IPS-NIHi11 (cell line): ENCODE measurements at regions not wholly inside any gene's neighbourhood (a gene's known extent, or its start where the extent isn't known, plus 50 kb on each side); places are given as distances from the start of the nearest gene placed in this dataset.

ENCODE experiments used
- DNase-seq: peaks from one replicate; pipeline ENCODE4 v3.0.0; 2012; ENCODE audit warnings: mixed read lengths, low spot score

DNA sequence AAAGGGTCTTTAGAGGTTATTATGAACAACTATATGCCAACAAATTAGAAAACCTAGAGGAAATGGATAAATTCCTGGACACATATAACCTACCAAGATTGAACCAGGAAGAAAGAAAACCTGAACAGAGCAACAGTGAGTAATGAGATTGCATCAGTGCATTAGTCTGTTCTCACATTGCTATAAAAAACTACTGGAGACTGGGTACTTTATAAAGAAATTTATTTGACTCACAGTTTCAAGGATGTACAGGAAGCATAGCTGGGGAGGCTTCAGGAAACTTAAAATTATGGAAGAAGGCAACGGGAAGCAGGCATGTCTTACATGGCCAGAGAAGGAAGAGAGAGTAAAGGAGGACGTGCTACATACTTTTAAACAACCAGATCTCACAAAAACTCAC is 70.8 kb upstream of the GNAZ start:
- no peak for DNase-seq

DNA sequence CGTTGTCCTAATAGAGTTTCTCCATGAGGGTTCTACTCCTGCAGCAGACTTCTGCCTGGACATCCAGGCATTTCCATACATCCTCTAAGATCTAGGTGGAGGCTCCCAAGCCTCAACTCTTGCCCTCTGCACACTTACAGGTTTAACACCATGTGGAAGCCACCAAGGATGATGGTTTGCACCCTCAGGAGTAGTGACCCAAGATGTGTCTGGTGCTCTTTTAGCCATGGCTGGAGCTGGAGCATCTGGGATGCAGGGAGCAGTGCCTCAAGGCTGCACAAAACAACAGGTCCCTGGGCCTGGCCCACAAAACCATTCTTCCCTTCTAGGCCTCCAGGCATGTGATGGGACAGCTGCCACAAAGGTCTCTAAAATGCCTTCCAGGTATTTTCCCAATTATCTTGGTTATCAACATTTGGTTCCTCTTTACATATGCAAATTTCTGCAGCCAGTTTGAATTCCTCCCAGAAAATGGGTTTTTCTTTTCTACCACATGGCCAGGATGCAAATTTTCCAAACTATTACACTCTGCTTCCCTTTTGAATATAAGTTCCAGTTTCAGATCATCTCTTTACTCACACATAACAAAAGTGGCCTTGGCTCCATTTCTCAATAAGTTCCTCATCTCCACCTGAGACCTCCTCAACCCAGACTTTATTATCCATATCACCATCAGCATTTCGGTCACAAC is 69.5 kb upstream of the GNAZ start:
- DNase-seq, result no peak

DNA sequence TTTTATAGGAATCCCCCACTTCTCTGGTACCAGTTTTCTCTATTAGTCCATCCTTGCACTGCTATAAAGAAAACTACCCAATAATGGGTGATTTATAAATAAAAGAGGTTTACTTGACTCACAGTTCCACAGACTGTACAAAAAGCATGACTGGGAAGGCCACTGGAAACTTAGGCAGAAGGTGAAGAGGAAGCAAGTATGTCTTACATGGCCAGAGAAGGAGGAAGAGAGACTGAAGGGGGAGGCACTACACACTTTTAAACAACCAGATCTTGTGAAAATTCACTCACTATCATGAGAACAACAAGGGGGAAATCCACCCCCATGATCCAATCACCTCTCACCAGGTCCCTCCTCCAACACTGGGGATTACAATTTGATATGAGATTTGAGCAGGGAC is 68.9 kb upstream of the GNAZ start:
- no peak for DNase-seq

DNA sequence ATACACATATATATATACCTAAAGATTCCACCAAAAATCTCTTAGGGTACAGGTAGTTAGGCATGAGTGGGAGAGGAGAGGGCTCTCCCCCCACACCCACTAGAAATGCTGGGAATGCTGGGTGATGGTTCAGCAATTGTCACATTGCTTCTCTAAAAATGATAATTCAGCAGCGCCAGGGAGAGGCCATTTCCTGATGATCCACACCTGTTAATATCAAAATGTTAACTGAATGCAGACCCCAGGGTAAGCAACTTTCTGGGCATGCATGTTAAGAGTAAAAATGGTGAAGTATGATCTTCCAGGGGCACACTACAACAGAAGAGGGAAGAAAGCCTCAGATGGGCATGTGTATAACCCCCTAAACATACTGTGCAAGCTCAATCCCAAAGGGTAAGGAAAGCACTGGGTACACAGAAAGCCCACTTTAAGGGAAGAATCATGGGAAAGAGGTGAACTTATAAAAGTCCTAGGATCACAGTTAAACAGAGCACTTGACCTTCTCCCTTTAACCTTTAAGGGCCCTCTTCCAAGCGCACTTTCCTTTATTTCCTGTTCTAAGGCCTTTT is 67.6 kb upstream of the GNAZ start:
- no peak for DNase-seq

DNA sequence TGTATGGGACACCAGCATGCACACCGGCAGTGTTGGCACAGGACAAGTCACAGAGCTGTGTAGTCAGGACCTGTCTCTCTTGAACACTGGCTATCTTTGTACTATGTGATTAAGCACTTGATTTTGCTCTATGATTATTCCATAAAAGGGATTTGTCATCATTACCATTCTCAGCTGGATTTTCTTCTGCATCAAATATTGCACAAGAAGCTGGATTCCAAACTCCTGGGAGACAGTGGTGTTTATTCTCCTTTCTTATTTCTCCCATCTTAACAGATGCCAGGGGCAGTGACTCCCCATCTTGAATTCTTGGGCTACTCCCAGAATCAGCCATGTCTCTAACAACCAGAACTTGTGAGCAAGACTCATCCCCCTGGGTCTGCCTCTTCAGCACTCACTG is 62.5 kb upstream of the GNAZ start:
- DNase-seq, result no peak

DNA sequence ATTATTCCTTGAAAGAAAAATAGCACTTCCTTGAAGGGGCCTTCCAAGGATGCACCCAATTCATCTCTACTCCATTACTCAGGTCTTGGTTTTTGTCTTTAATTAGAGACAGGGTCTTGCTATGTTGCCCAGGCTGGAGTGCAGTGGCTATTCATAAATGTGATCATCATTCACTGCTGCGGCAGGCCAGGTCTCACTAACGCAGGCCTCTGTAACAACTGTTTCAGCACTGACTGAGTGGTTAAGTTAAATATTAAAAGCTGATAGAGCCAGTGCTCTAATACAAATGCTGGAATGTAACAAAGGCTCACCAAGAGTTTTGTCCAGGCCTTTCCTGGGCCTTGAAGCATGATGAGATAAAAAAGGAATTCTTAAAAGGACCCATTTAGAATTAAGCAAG is 61.4 kb upstream of the GNAZ start:
- DNase-seq, result no peak
